Natural killer cell (primary cell): ENCODE measurements at regions not wholly inside any gene's neighbourhood (a gene's known extent, or its start where the extent isn't known, plus 50 kb on each side); places are given as distances from the start of the nearest gene placed in this dataset.

Source experiments
- ATAC-seq, 3 donors: fragments of 150-1000 bp in 2 of 3; fragments of 200-7000 bp in 1 of 3; cut with Tn5 transposase; 1 replicate in 1 of 3; 2 replicates in 2 of 3; pipeline ENCODE4 v1.10.0; 2021; ENCODE audit warnings: mild to moderate bottlenecking in 2 of 3, moderate library complexity in 2 of 3
- DNase-seq, 2 donors: peaks; one replicate each; pipeline versions ENCODE4 v3.0.0 to v3.0.0-alpha.2; 2013 to 2021; ENCODE audit warnings: mixed read lengths in 1 of 2
- H3K27ac ChIP-seq: one replicate; pipeline ENCODE4 v1.5.1; 2013; ENCODE audit warnings: mild to moderate bottlenecking, low read length
- H3K27me3 ChIP-seq: one replicate; pipeline ENCODE4 v1.6.1; 2013; ENCODE audit warnings: low read length; ENCODE audit not compliant: control insufficient read depth, insufficient read depth
- H3K36me3 ChIP-seq: one replicate; pipeline ENCODE4 v1.6.1; 2013; ENCODE audit warnings: low read length; ENCODE audit not compliant: control insufficient read depth, insufficient read depth
- H3K4me1 ChIP-seq: one replicate; pipeline ENCODE4 v1.6.1; 2013; ENCODE audit warnings: low read length; ENCODE audit not compliant: control insufficient read depth, insufficient read depth
- H3K4me3 ChIP-seq: one replicate; pipeline ENCODE4 v1.5.1; 2013; ENCODE audit warnings: low read length
- H3K9me3 ChIP-seq: one replicate; pipeline ENCODE4 v1.6.1; 2013; ENCODE audit warnings: low read length; ENCODE audit not compliant: control insufficient read depth, insufficient read depth
- H3K27ac Mint-ChIP-seq, 2 donors: one replicate each; pipeline ENCODE4 v1.8.0; 2022; ENCODE audit warnings: mild to moderate bottlenecking in 2 of 2, mixed read lengths in 2 of 2, moderate library complexity in 1 of 2
- H3K27me3 Mint-ChIP-seq, 2 donors: one replicate each; pipeline ENCODE4 v1.8.0; 2022; ENCODE audit warnings: low read depth in 2 of 2, mixed read lengths in 2 of 2
- H3K36me3 Mint-ChIP-seq: one replicate; pipeline ENCODE4 v1.8.0; 2022; ENCODE audit warnings: mixed read lengths
- H3K4me1 Mint-ChIP-seq, 2 donors: one replicate each; pipeline ENCODE4 v1.8.0; 2022; ENCODE audit warnings: mixed read lengths in 2 of 2
- H3K4me3 Mint-ChIP-seq: one replicate; pipeline ENCODE4 v1.8.0; 2022; ENCODE audit warnings: mild to moderate bottlenecking, moderate library complexity, mixed read lengths
- H3K9me3 Mint-ChIP-seq, 2 donors: one replicate each; pipeline ENCODE4 v1.8.0; 2022; ENCODE audit warnings: mixed read lengths in 2 of 2
- CTCF ChIP-seq: fragments of 200-600 bp; IDR thresholded peaks from one replicate; pipeline ENCODE4 v1.8.0; 2022; ENCODE audit warnings: antibody characterized with exemption
- WGBS: methylation state at CpG from one replicate; pipeline ENCODE4 v1.1.7; 2013; ENCODE audit warnings: missing lambda C conversion rate; ENCODE audit not compliant: insufficient coverage; 5-methylcytosine and 5-hydroxymethylcytosine counted together
- intact Hi-C: fragments of 100-400 bp; cut with micrococcal nuclease; formaldehyde crosslinking; loops from one replicate; pipeline ENCODE4 v1.14.2; 2022

GRCh38 chr3:162087361-162087760 lies 590.8 kb downstream of the OTOL1 start:
- intact Hi-C loops, result no loop called here
- H3K27me3 ChIP-seq, result no peaks in the 10 kb centered on the region
- no peaks in the 10 kb centered on the region for H3K4me1 ChIP-seq
- ATAC-seq (no peak), DNase-seq (no peak)
- no peak overlapping the region for H3K4me3 ChIP-seq
- Mint-ChIP-seq H3K4me3 (no peak overlapping the region), H3K27me3 (no peaks in the 10 kb centered on the region), H3K27ac (no peak overlapping the region), H3K9me3 (peaks cover 4 to 15% of the 10 kb centered on the region in 2 donors), H3K36me3 (no peaks in the 10 kb centered on the region), H3K4me1 (no peaks in the 10 kb centered on the region)
- no peak for TF ChIP-seq CTCF
- WGBS, result no CpG with 5 or more reads among the region's 3 CpGs
- no peaks in the 10 kb centered on the region for H3K36me3 ChIP-seq
- H3K9me3 ChIP-seq, result no peaks in the 10 kb centered on the region
- H3K27ac ChIP-seq, result no peak overlapping the region

- peaks cover 12 to 17% of the 10 kb centered on the region in 2 donors for H3K9me3 Mint-ChIP-seq
- H3K9me3 ChIP-seq, result no peaks in the 10 kb centered on the region
- intact Hi-C loops, result no loop called here
- H3K4me1 Mint-ChIP-seq, result no peaks in the 10 kb centered on the region
- no peaks in the 10 kb centered on the region for H3K36me3 ChIP-seq
- no peaks in the 10 kb centered on the region for H3K27me3 Mint-ChIP-seq
- TF ChIP-seq CTCF, result no peak
- WGBS, result 100% methylated on average over 1 of the region's 3 CpGs
- ATAC-seq, result no peak
- H3K27ac Mint-ChIP-seq, result no peak overlapping the region
- H3K36me3 Mint-ChIP-seq, result no peaks in the 10 kb centered on the region
- no peaks in the 10 kb centered on the region for H3K4me1 ChIP-seq
- H3K27ac ChIP-seq, result no peak overlapping the region
- H3K27me3 ChIP-seq, result no peaks in the 10 kb centered on the region
- DNase-seq, result no peak
- H3K4me3 Mint-ChIP-seq, result no peak overlapping the region
- no peak overlapping the region for H3K4me3 ChIP-seq
Observed at GRCh38 chr3:162092751-162093150, 596.1 kb downstream of the OTOL1 start.

GRCh38 chr3:162094301-162094700 lies 597.7 kb downstream of the OTOL1 start:
- Mint-ChIP-seq H3K36me3 (no peaks in the 10 kb centered on the region), H3K27me3 (no peaks in the 10 kb centered on the region), H3K4me3 (no peak overlapping the region), H3K4me1 (no peaks in the 10 kb centered on the region), H3K27ac (no peak overlapping the region), H3K9me3 (peaks cover 10 to 15% of the 10 kb centered on the region in 2 donors)
- WGBS, result 66% methylated on average over 3 of the region's 3 CpGs
- intact Hi-C loops, result no loop called here
- no peak overlapping the region for H3K27ac ChIP-seq
- no peaks in the 10 kb centered on the region for H3K4me1 ChIP-seq
- H3K9me3 ChIP-seq, result no peaks in the 10 kb centered on the region
- ATAC-seq (no peak), DNase-seq (no peak)
- H3K4me3 ChIP-seq, result no peak overlapping the region
- TF ChIP-seq CTCF, result no peak
- no peaks in the 10 kb centered on the region for H3K27me3 ChIP-seq
- no peaks in the 10 kb centered on the region for H3K36me3 ChIP-seq

- H3K36me3 ChIP-seq, result no peaks in the 10 kb centered on the region
- intact Hi-C loops, result no loop called here
- no peaks in the 10 kb centered on the region for H3K36me3 Mint-ChIP-seq
- H3K4me3 Mint-ChIP-seq, result no peak overlapping the region
- H3K4me1 ChIP-seq, result no peaks in the 10 kb centered on the region
- peaks cover 2 to 13% of the 10 kb centered on the region in 2 donors for H3K9me3 Mint-ChIP-seq
- H3K9me3 ChIP-seq, result no peaks in the 10 kb centered on the region
- TF ChIP-seq CTCF, result no peak
- no peaks in the 10 kb centered on the region for H3K27me3 Mint-ChIP-seq
- no peaks in the 10 kb centered on the region for H3K27me3 ChIP-seq
- H3K4me3 ChIP-seq, result no peak overlapping the region
- 96% methylated on average over 2 of the region's 2 CpGs for WGBS
- no peaks in the 10 kb centered on the region for H3K4me1 Mint-ChIP-seq
- H3K27ac ChIP-seq, result no peak overlapping the region
- DNase-seq (no peak), ATAC-seq (no peak)
- no peak overlapping the region for H3K27ac Mint-ChIP-seq
Observed at GRCh38 chr3:162096874-162097273, 600.3 kb downstream of the OTOL1 start.
